K562 (cell line): ENCODE measurements at regions not wholly inside any gene's neighbourhood (a gene's known extent, or its start where the extent isn't known, plus 50 kb on each side); places are given as distances from the start of the nearest gene placed in this dataset.

Experiments used
- CBFB ChIP-seq: sonication (generic); formaldehyde crosslinking; IDR thresholded peaks from 2 replicates; pipeline ENCODE4 v1.4.0; 2020; ENCODE audit warnings: mild to moderate bottlenecking, missing genetic modification reagents
- CCAR2 ChIP-seq: fragments of 200-400 bp; formaldehyde crosslinking; IDR thresholded peaks from 2 replicates; pipeline ENCODE4 v1.6.1; 2017; ENCODE audit warnings: mild to moderate bottlenecking, low read depth, low read length
- CEBPB ChIP-seq: fragments of 450-650 bp; IDR thresholded peaks from 2 replicates; pipeline ENCODE4 v1.6.1; 2016; ENCODE audit warnings: missing genetic modification characterization, missing compliant biosample characterization
- ELF4 ChIP-seq: fragments of 450-650 bp; formaldehyde crosslinking; IDR thresholded peaks from 2 replicates; pipeline ENCODE4 v1.4.0; 2022; ENCODE audit warnings: missing genetic modification characterization
- HDAC6 ChIP-seq: IDR thresholded peaks from 2 replicates; pipeline ENCODE4 v1.6.1; 2012; ENCODE audit warnings: low read depth, mild to moderate bottlenecking, control low read depth, inconsistent platforms, low read length, moderate library complexity
- KDM1A ChIP-seq, 2 experiments: fragments of 450-650 bp; IDR thresholded peaks; 2 replicates each; pipeline ENCODE4 v1.6.1; 2016; ENCODE audit warnings: mild to moderate bottlenecking in 2 of 2
- PHF8 ChIP-seq: fragments of 200-600 bp; sonication (generic); IDR thresholded peaks from 2 replicates; pipeline ENCODE4 v1.6.1; 2012; ENCODE audit warnings: mixed run types, mild to moderate bottlenecking, inconsistent platforms, low read length, moderate library complexity, borderline replicate concordance
- PKNOX1 ChIP-seq: fragments of 450-650 bp; IDR thresholded peaks from 2 replicates; pipeline ENCODE4 v1.6.1; 2016
- POLR2A ChIP-seq: fragments of 450-650 bp; conservative IDR thresholded peaks from 2 replicates; pipeline ENCODE4 v1.6.1; 2016
- POLR2AphosphoS5 ChIP-seq: IDR thresholded peaks from 2 replicates; pipeline ENCODE4 v1.6.1; 2011; ENCODE audit warnings: mild to moderate bottlenecking, low read depth, low read length, moderate library complexity; ENCODE audit not compliant: control insufficient read depth, insufficient read depth
- TF ChIP-seq, protein P1 (sequence below): fragments of 250-450 bp; sonication (Bioruptor Pico); IDR thresholded peaks from 2 replicates; pipeline ENCODE4 v1.5.0; 2021
- TF ChIP-seq, protein P2 (sequence below): fragments of 200-800 bp; sonication (Bioruptor generic); IDR thresholded peaks from 2 replicates; pipeline ENCODE4 v1.6.1; 2016; ENCODE audit warnings: missing genetic modification characterization, missing compliant biosample characterization
- TF ChIP-seq, protein P3 (sequence below), 2 experiments: fragments of 450-650 bp; conservative IDR thresholded peaks; 2 replicates each; pipeline ENCODE4 v1.6.1; 2017; ENCODE audit warnings: mild to moderate bottlenecking in 2 of 2, moderate library complexity in 2 of 2
- TF ChIP-seq, protein P4 (sequence below): sonication (generic); formaldehyde crosslinking; IDR thresholded peaks from 2 replicates; pipeline ENCODE4 v1.8.0; 2022; ENCODE audit warnings: mild to moderate bottlenecking, missing genetic modification reagents

- TF ChIP-seq ELF4 (CRISPR knock-in tag) (no peak), POLR2A (no peak), POLR2AphosphoS5 (no peak), HDAC6 (no peak), CCAR2 (no peak), PHF8 (no peak), KDM1A (IDR thresholded peaks at IDR 0.05) (no peak), PKNOX1 (no peak), CBFB (no peak), CEBPB (tag) (no peak)
- TF ChIP-seq, protein P1, sequence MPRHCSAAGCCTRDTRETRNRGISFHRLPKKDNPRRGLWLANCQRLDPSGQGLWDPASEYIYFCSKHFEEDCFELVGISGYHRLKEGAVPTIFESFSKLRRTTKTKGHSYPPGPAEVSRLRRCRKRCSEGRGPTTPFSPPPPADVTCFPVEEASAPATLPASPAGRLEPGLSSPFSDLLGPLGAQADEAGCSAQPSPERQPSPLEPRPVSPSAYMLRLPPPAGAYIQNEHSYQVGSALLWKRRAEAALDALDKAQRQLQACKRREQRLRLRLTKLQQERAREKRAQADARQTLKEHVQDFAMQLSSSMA (CRISPR knock-in tag) = no peak
- TF ChIP-seq, protein P2, sequence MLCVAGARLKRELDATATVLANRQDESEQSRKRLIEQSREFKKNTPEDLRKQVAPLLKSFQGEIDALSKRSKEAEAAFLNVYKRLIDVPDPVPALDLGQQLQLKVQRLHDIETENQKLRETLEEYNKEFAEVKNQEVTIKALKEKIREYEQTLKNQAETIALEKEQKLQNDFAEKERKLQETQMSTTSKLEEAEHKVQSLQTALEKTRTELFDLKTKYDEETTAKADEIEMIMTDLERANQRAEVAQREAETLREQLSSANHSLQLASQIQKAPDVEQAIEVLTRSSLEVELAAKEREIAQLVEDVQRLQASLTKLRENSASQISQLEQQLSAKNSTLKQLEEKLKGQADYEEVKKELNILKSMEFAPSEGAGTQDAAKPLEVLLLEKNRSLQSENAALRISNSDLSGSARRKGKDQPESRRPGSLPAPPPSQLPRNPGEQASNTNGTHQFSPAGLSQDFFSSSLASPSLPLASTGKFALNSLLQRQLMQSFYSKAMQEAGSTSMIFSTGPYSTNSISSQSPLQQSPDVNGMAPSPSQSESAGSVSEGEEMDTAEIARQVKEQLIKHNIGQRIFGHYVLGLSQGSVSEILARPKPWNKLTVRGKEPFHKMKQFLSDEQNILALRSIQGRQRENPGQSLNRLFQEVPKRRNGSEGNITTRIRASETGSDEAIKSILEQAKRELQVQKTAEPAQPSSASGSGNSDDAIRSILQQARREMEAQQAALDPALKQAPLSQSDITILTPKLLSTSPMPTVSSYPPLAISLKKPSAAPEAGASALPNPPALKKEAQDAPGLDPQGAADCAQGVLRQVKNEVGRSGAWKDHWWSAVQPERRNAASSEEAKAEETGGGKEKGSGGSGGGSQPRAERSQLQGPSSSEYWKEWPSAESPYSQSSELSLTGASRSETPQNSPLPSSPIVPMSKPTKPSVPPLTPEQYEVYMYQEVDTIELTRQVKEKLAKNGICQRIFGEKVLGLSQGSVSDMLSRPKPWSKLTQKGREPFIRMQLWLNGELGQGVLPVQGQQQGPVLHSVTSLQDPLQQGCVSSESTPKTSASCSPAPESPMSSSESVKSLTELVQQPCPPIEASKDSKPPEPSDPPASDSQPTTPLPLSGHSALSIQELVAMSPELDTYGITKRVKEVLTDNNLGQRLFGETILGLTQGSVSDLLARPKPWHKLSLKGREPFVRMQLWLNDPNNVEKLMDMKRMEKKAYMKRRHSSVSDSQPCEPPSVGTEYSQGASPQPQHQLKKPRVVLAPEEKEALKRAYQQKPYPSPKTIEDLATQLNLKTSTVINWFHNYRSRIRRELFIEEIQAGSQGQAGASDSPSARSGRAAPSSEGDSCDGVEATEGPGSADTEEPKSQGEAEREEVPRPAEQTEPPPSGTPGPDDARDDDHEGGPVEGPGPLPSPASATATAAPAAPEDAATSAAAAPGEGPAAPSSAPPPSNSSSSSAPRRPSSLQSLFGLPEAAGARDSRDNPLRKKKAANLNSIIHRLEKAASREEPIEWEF (CRISPR knock-in tag) = no peak
- TF ChIP-seq, protein P3, sequence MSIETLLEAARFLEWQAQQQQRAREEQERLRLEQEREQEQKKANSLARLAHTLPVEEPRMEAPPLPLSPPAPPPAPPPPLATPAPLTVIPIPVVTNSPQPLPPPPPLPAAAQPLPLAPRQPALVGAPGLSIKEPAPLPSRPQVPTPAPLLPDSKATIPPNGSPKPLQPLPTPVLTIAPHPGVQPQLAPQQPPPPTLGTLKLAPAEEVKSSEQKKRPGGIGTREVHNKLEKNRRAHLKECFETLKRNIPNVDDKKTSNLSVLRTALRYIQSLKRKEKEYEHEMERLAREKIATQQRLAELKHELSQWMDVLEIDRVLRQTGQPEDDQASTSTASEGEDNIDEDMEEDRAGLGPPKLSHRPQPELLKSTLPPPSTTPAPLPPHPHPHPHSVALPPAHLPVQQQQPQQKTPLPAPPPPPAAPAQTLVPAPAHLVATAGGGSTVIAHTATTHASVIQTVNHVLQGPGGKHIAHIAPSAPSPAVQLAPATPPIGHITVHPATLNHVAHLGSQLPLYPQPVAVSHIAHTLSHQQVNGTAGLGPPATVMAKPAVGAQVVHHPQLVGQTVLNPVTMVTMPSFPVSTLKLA (conservative IDR thresholded peaks at IDR 0.05) = no peak
- TF ChIP-seq, protein P4, sequence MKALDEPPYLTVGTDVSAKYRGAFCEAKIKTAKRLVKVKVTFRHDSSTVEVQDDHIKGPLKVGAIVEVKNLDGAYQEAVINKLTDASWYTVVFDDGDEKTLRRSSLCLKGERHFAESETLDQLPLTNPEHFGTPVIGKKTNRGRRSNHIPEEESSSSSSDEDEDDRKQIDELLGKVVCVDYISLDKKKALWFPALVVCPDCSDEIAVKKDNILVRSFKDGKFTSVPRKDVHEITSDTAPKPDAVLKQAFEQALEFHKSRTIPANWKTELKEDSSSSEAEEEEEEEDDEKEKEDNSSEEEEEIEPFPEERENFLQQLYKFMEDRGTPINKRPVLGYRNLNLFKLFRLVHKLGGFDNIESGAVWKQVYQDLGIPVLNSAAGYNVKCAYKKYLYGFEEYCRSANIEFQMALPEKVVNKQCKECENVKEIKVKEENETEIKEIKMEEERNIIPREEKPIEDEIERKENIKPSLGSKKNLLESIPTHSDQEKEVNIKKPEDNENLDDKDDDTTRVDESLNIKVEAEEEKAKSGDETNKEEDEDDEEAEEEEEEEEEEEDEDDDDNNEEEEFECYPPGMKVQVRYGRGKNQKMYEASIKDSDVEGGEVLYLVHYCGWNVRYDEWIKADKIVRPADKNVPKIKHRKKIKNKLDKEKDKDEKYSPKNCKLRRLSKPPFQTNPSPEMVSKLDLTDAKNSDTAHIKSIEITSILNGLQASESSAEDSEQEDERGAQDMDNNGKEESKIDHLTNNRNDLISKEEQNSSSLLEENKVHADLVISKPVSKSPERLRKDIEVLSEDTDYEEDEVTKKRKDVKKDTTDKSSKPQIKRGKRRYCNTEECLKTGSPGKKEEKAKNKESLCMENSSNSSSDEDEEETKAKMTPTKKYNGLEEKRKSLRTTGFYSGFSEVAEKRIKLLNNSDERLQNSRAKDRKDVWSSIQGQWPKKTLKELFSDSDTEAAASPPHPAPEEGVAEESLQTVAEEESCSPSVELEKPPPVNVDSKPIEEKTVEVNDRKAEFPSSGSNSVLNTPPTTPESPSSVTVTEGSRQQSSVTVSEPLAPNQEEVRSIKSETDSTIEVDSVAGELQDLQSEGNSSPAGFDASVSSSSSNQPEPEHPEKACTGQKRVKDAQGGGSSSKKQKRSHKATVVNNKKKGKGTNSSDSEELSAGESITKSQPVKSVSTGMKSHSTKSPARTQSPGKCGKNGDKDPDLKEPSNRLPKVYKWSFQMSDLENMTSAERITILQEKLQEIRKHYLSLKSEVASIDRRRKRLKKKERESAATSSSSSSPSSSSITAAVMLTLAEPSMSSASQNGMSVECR (CRISPR knock-in tag) = no peak
Observed at GRCh38 chr4:164423819-164424218, 330.1 kb upstream of the SMIM31 start.
